Chondrocyte (in vitro differentiated cells): ENCODE measurements at regions not wholly inside any gene's neighbourhood (a gene's known extent, or its start where the extent isn't known, plus 50 kb on each side); places are given as distances from the start of the nearest gene placed in this dataset.

Experiments
- DNase-seq: peaks from one replicate; pipeline ENCODE4 v3.0.0; 2021; ENCODE audit warnings: mixed read lengths, low spot score
- H3K27ac Mint-ChIP-seq: one replicate; pipeline ENCODE4 v1.8.0; 2021; ENCODE audit warnings: mild to moderate bottlenecking, moderate library complexity, mixed read lengths; ENCODE audit not compliant: unreplicated experiment
- H3K27me3 Mint-ChIP-seq: 2 replicates; pipeline ENCODE4 v1.8.0; 2021; ENCODE audit warnings: low read depth, mixed read lengths
- H3K36me3 Mint-ChIP-seq: 2 replicates; pipeline ENCODE4 v1.8.0; 2021; ENCODE audit warnings: low read depth, mixed read lengths
- H3K4me1 Mint-ChIP-seq: 2 replicates; pipeline ENCODE4 v1.8.0; 2021; ENCODE audit warnings: low read depth, mild to moderate bottlenecking, mixed read lengths
- H3K4me3 Mint-ChIP-seq: one replicate; pipeline ENCODE4 v1.8.0; 2021; ENCODE audit warnings: mild to moderate bottlenecking, moderate library complexity, mixed read lengths; ENCODE audit not compliant: unreplicated experiment
- H3K9me3 Mint-ChIP-seq: 2 replicates; pipeline ENCODE4 v1.8.0; 2021; ENCODE audit warnings: low read depth, mixed read lengths
- TF ChIP-seq, protein P1 (sequence below): fragments of 200-600 bp; sonication (generic); IDR thresholded peaks from 2 replicates; pipeline ENCODE4 v1.5.0; 2021; ENCODE audit warnings: antibody characterized with exemption, mild to moderate bottlenecking, moderate library complexity

DNA sequence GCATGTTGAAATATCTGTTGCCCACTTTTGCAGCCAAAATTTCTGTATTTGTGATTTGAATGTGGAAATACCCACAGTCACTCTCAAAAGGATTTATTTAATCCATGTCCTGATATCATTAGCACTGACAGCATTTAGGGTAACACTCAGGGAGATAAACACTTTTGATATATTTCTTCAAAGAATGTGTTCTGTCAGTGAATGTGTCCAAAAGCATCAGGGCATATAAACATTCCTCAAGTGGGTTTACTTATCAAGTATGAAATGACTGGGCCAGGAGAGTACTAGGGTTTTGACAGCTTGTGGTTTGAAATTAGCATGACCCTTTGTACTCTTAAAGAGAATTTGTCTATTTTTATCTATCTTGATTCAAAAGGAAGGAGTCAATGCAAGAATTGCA lies 1302.1 kb upstream of the ADGRL2 start:
- DNase-seq = no peak
- peaks cover 8% of the 10 kb centered on the region for H3K4me1 Mint-ChIP-seq
- peaks cover 6% of the 10 kb centered on the region for H3K9me3 Mint-ChIP-seq
- H3K27me3 Mint-ChIP-seq = no peaks in the 10 kb centered on the region
- TF ChIP-seq, protein P1, sequence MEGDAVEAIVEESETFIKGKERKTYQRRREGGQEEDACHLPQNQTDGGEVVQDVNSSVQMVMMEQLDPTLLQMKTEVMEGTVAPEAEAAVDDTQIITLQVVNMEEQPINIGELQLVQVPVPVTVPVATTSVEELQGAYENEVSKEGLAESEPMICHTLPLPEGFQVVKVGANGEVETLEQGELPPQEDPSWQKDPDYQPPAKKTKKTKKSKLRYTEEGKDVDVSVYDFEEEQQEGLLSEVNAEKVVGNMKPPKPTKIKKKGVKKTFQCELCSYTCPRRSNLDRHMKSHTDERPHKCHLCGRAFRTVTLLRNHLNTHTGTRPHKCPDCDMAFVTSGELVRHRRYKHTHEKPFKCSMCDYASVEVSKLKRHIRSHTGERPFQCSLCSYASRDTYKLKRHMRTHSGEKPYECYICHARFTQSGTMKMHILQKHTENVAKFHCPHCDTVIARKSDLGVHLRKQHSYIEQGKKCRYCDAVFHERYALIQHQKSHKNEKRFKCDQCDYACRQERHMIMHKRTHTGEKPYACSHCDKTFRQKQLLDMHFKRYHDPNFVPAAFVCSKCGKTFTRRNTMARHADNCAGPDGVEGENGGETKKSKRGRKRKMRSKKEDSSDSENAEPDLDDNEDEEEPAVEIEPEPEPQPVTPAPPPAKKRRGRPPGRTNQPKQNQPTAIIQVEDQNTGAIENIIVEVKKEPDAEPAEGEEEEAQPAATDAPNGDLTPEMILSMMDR = no peak
- H3K36me3 Mint-ChIP-seq = peaks cover 3% of the 10 kb centered on the region
- no peak overlapping the region for H3K4me3 Mint-ChIP-seq
- H3K27ac Mint-ChIP-seq = no peak overlapping the region

DNA sequence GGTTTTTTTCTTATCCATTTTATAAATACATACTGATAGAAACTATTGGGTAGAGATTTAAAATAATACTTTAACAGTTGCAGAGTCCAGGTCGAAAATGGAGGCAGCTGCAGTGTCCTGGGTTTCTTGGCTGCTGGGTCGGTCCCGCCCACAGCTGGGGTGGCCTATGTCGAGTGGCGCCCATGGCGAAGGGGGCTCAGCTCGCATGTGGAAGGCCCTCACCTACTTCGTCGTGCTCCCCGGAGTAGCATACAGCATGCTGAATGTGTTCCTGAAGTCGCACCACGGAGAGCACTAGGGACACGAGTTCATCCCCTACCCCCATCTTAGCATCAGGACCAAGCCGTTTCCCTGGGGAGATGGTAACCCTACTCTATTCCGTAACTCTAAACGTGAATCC lies 1304.9 kb upstream of the ADGRL2 start:
- Mint-ChIP-seq H3K27ac (no peak overlapping the region), H3K4me3 (no peak overlapping the region)

DNA sequence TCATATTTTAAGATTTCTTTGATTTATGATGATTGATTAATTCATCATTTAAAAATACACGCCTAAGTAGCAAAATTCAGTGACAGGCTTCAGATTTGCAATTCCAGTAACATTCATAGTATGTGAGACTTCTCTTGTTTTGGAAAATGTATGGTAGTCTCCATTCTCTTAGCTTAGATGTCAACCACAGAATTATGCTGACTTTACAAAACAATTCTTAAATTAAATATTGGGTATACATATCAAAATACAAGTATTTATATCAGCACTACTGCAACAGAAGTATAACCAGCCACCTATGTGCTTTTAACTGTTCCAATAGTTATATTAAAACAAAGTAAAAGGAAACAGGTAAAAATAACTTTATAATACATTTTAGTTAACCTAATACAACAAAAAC lies 1328.6 kb upstream of the ADGRL2 start:
- H3K27ac Mint-ChIP-seq = no peak overlapping the region
- H3K36me3 Mint-ChIP-seq = no peaks in the 10 kb centered on the region
- DNase-seq = no peak
- TF ChIP-seq, protein P1 = no peak
- H3K27me3 Mint-ChIP-seq = no peaks in the 10 kb centered on the region
- H3K9me3 Mint-ChIP-seq = peaks cover 4% of the 10 kb centered on the region
- no peak overlapping the region for H3K4me3 Mint-ChIP-seq
- no peaks in the 10 kb centered on the region for H3K4me1 Mint-ChIP-seq

More for the DNA sequence above, 1304.9 kb upstream of the ADGRL2 start:
- TF ChIP-seq, protein P1 = no peak
- H3K27me3 Mint-ChIP-seq = no peaks in the 10 kb centered on the region
- H3K4me1 Mint-ChIP-seq = peaks cover 8% of the 10 kb centered on the region
- H3K36me3 Mint-ChIP-seq = no peaks in the 10 kb centered on the region
- DNase-seq = peak; percentile 64
- H3K9me3 Mint-ChIP-seq = peaks cover 2% of the 10 kb centered on the region

DNA sequence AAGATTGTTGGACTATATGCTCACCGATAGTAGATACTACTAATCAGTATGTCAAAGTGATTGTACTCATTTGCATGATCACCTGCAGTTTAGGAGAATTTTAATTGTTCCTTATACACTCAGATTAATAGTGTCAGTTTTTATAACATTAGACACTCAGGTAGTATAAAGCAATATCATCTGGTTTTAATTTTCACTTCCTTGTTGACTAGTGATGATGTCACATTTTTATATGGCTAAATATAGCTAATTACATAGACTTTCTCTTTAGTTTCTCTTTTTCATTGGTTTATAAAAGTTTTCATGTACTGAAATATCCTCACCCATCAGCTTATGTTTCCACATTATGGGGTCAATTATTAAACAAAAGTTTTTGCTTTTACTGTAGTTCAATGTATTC lies 1332.4 kb upstream of the ADGRL2 start:
- no peaks in the 10 kb centered on the region for H3K36me3 Mint-ChIP-seq
- H3K4me1 Mint-ChIP-seq = peaks cover 4% of the 10 kb centered on the region
- H3K27me3 Mint-ChIP-seq = no peaks in the 10 kb centered on the region
- no peak overlapping the region for H3K27ac Mint-ChIP-seq
- TF ChIP-seq, protein P1 = no peak
- no peak overlapping the region for H3K4me3 Mint-ChIP-seq
- H3K9me3 Mint-ChIP-seq = peaks cover 4% of the 10 kb centered on the region
- no peak for DNase-seq

DNA sequence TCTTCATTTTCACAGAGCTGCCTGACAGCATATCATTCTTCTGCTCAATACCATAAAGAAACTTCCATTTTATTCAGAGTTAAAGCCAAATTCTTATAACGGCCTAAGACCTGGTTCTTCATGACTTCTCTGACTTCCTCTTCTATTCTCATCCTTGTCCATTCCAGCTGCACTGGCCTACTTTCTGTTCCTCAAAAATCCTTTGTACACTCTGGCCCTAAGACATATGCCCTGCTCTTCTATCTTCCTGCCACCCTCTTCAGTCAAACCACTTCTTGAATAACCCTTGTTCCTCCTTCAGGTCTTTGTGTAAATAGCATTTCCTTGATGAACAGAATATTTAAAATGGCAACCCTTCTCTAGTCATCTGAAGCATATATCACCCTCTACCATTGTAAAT lies 1338.7 kb upstream of the ADGRL2 start:
- Mint-ChIP-seq H3K27ac (no peak overlapping the region), H3K4me1 (peaks cover 4% of the 10 kb centered on the region), H3K27me3 (no peaks in the 10 kb centered on the region), H3K36me3 (no peaks in the 10 kb centered on the region), H3K9me3 (no peaks in the 10 kb centered on the region), H3K4me3 (no peak overlapping the region)
- TF ChIP-seq, protein P1 = no peak
- no peak for DNase-seq
